IPS-20b (cell line): ENCODE measurements at regions not wholly inside any gene's neighbourhood (a gene's known extent, or its start where the extent isn't known, plus 50 kb on each side); places are given as distances from the start of the nearest gene placed in this dataset.
"Not testable (repeated sequence)": the region's sequence is repeated elsewhere in the genome, so short reads cannot be mapped to it uniquely, and the experiment has no call there.

ENCODE experiments used
- H3K27ac ChIP-seq: one replicate; pipeline ENCODE4 v1.5.1; 2013; ENCODE audit warnings: low read length
- H3K27me3 ChIP-seq: 2 replicates; pipeline ENCODE4 v1.6.1; 2013; ENCODE audit warnings: mild to moderate bottlenecking, low read length, inconsistent platforms; ENCODE audit not compliant: insufficient read depth
- H3K36me3 ChIP-seq: 2 replicates; pipeline ENCODE4 v1.6.1; 2013; ENCODE audit warnings: low read depth, mild to moderate bottlenecking, inconsistent platforms, low read length, moderate library complexity; ENCODE audit not compliant: insufficient read depth
- H3K4me1 ChIP-seq: 2 replicates; pipeline ENCODE4 v1.6.1; 2013; ENCODE audit warnings: mild to moderate bottlenecking, control low read depth, inconsistent platforms, low read length, moderate library complexity; ENCODE audit not compliant: insufficient read depth
- H3K4me3 ChIP-seq: 2 replicates; pipeline ENCODE4 v1.5.1; 2013; ENCODE audit warnings: mild to moderate bottlenecking, low read length, inconsistent platforms
- H3K9ac ChIP-seq: 2 replicates; pipeline ENCODE4 v1.6.1; 2013; ENCODE audit warnings: low read depth, mild to moderate bottlenecking, inconsistent platforms, low read length, moderate library complexity
- H3K9me3 ChIP-seq: 2 replicates; pipeline ENCODE4 v1.6.1; 2013; ENCODE audit warnings: mild to moderate bottlenecking, low read depth, low read length, inconsistent platforms; ENCODE audit not compliant: insufficient read depth

- not testable (repeated sequence) for H3K9ac ChIP-seq, H3K27me3 ChIP-seq, H3K27ac ChIP-seq
Measured at GRCh38 chr16:29298997-29299396, 107.5 kb downstream of the NPIPB11 start.

DNA sequence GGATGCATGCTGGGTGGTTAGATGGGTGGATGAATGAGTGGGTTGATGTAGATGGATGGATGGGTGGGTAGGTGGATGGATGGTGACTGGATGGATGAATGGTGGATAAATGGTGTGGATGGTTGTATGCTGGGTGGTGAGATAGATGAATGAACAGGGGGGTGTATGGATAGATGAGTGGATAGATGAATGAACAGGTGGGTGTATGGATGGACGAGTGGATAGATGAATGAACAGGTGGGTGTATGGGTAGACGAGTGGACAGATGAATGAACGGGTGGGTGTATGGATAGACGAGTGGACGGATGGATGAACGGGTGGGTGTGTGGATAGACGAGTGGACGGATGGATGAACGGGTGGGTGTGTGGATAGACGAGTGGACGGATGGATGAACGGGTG lies 108.2 kb downstream of the NPIPB11 start:
- H3K4me3 ChIP-seq, H3K27me3 ChIP-seq, H3K4me1 ChIP-seq, H3K27ac ChIP-seq, H3K36me3 ChIP-seq, H3K9me3 ChIP-seq, H3K9ac ChIP-seq: not testable (repeated sequence)

More at GRCh38 chr16:29298997-29299396, 107.5 kb downstream of the NPIPB11 start:
- H3K4me1 ChIP-seq, H3K36me3 ChIP-seq, H3K4me3 ChIP-seq, H3K9me3 ChIP-seq: not testable (repeated sequence)

DNA sequence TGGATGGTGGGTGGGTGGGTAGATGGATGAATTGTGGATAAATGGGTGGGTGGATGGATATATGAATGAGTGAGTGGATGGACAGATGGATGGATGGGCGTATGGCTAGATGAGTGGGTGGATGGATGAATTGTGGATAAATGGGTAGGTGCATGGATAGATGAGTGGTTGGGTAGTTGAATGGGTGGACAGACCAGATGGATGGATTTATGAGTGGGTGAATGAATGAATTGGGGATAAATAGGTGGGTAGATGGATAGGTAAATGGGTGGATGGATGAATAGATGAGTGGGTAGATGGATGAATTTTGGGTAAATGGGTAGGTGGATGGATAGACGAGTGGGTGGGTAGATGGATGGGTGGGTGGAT lies 108.7 kb downstream of the NPIPB11 start:
- H3K27me3 ChIP-seq, H3K9me3 ChIP-seq, H3K4me1 ChIP-seq, H3K27ac ChIP-seq, H3K9ac ChIP-seq, H3K36me3 ChIP-seq, H3K4me3 ChIP-seq: not testable (repeated sequence)

GRCh38 chr16:29297144-29297808 lies 109.2 kb downstream of the NPIPB11 start:
- not testable (repeated sequence) for H3K27me3 ChIP-seq, H3K27ac ChIP-seq, H3K4me1 ChIP-seq, H3K36me3 ChIP-seq, H3K9me3 ChIP-seq, H3K4me3 ChIP-seq, H3K9ac ChIP-seq

DNA sequence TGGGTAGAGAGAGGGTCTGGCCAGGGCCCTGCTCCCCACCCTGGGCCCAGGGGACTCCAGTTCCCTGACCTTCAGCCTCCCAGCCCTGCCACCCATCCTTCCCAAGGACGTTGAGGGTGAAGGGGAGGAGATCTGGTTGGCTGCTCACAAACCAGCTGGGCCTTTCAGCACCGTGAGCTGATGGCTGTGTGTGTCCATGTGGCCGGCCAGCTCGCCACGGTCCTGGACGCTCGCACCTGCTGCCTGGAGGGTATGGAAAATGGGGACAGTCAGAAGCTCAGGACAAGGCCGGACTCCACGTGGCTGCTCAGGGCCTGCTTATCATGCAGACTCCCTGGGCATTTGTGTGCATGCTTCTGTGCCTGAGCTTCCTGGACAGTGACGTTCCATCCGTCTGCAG lies 110.3 kb downstream of the NPIPB11 start:
- H3K27me3 ChIP-seq, H3K27ac ChIP-seq, H3K36me3 ChIP-seq, H3K9ac ChIP-seq, H3K4me1 ChIP-seq, H3K9me3 ChIP-seq, H3K4me3 ChIP-seq: not testable (repeated sequence)

DNA sequence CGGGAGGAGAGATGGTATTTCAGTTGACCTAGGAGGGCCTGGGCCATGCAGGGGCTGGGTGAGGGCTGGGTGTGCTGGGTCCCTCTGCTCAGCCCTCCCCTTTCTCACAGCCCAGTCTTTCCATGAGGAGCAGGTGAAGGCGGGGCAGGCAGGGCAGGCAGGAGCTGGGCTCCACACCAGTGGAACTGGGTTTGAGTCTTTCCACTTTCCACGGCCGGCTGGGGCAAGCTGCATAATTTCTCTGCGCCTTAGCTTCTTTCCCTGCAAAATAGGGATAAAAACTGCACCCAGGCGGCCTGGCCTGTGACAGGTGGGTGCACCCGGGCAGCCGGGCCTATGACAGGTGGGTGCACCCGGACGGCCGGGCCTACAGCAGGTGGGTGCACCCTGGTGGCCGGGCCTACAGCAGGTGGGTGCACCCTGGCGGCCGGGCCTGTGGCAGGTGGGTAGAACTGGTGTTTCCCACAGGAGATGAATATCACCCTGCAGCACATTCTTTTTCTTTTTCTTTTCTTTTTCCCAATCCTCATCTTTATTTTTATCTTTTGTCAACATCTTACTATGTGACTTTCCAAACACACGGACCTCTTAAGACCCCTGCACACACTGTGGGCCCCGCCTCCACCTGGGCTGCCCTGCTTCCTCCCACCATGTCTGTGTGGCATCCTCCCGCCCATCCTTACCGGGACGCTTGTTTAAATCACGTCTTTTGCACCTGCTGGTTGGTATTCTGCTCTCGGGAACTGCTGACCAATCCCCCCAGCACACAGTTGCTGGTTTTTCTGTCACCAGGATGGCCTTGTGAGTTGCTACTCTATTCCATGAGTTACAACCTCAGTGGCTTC lies 111.3 kb downstream of the NPIPB11 start:
- not testable (repeated sequence) for H3K4me3 ChIP-seq, H3K27me3 ChIP-seq, H3K9ac ChIP-seq, H3K9me3 ChIP-seq, H3K4me1 ChIP-seq, H3K36me3 ChIP-seq, H3K27ac ChIP-seq

GRCh38 chr16:29294400-29294933 lies 112.0 kb downstream of the NPIPB11 start:
- not testable (repeated sequence) for H3K9ac ChIP-seq, H3K4me1 ChIP-seq, H3K27ac ChIP-seq, H3K4me3 ChIP-seq, H3K27me3 ChIP-seq, H3K9me3 ChIP-seq, H3K36me3 ChIP-seq

GRCh38 chr16:29293545-29293944 lies 113.0 kb downstream of the NPIPB11 start:
- H3K9me3 ChIP-seq, H3K27ac ChIP-seq, H3K9ac ChIP-seq, H3K36me3 ChIP-seq, H3K27me3 ChIP-seq, H3K4me1 ChIP-seq, H3K4me3 ChIP-seq: not testable (repeated sequence)

DNA sequence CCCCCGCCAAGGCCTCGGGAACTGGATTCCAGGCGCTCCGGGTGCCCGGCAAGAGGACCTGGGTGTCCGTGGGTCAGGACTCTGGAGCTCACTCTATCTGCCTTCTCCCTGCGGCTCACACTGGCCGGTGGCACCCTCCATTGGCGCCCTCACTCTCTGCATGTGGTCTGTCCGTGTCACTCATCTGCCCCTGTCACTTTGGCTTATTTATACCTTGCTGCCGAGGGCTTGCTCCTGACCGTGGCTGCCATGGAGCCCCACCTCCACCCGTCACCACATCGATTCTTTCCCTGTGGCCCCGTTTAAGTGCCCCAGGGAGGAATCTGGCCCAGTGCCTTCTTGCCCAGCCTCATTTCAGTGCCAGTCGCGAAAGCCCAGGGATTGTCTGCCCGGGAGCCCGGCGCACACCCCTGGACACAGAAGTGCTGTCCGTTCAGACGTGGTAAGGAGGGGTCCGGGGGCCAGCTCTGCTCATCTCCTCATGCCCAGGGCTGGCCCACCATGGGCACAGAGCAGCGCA lies 113.5 kb downstream of the NPIPB11 start:
- H3K4me1 ChIP-seq, H3K9ac ChIP-seq, H3K9me3 ChIP-seq, H3K27ac ChIP-seq, H3K27me3 ChIP-seq, H3K36me3 ChIP-seq, H3K4me3 ChIP-seq: not testable (repeated sequence)

DNA sequence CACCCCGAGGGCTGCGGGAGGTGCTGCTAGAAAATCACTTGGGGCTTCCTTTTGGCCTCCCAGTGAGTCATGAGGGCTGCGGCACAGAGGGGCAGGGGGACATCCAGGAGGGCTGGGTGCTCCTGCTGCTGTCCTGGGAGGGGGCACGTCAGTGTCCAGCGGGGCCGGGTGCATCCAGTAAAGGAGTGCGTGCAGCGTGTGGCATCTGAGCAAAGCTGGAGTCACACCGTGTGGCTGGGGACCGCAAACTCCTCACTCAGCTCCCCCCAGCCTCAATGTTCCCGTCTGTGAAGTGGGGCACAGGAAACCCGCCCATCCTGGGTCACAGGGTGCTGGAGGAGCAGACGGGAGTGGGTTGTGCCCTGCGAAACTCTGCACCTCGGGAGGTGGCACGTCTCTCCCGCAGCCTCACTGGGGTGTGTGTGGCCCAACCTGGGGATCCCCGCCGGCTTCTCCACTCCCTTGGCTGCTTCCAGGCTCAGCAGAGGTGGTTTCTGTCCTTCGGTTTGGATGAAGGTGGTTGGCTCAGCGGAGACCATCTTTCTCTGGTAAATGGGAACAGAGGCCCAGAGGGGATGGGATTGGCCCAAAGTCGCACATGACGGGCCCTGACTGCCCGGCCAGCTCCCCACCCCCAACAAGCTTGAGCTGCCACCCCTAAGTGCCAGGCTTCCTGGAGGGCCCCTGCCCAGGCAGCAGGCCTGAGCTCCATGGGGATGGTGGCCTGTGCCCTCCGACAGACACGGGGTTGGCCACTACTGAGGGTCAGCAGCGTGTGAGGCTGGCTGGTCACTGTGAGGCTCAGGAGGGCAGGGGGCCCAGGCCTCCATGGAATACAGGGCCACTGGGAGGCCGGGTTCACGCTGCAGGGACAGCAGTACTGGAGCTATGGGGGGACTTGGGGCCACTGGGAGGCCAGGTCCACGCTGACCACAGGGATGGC lies 114.9 kb downstream of the NPIPB11 start:
- H3K4me3 ChIP-seq, H3K9ac ChIP-seq: not testable (repeated sequence)

GRCh38 chr16:29290631-29291247 lies 115.8 kb downstream of the NPIPB11 start:
- Histone ChIP-seq H3K27me3 (no peaks in the 10 kb centered on the region), H3K4me3 (no peak overlapping the region; the same call in 1 of the 2 replicates), H3K27ac (no peak overlapping the region), H3K9me3 (no peaks in the 10 kb centered on the region), H3K4me1 (peaks cover 4% of the 10 kb centered on the region; the same call in 1 of the 2 replicates), H3K36me3 (no peaks in the 10 kb centered on the region), H3K9ac (no peak overlapping the region)

More for the DNA sequence above, 114.9 kb downstream of the NPIPB11 start:
- H3K4me1 ChIP-seq, H3K27me3 ChIP-seq, H3K36me3 ChIP-seq, H3K9me3 ChIP-seq, H3K27ac ChIP-seq: not testable (repeated sequence)
